Suprapubic skin (tissue), 4 donors: ENCODE measurements at regions not wholly inside any gene's neighbourhood (a gene's known extent, or its start where the extent isn't known, plus 50 kb on each side); places are given as distances from the start of the nearest gene placed in this dataset.
A peak's percentile ranks its signal among the peaks of the same experiment; 100 is the strongest.

ENCODE experiments used
- DNase-seq, 2 donors: peaks; one replicate each; pipeline ENCODE4 v3.0.0-alpha.2; 2019; ENCODE audit warnings: low spot score in 2 of 2
- H3K27ac ChIP-seq: fragments of 200-600 bp; sonication (generic); one replicate; pipeline ENCODE4 v1.5.1; 2019
- H3K27me3 ChIP-seq: fragments of 200-600 bp; sonication (generic); one replicate; pipeline ENCODE4 v1.5.1; 2019
- H3K36me3 ChIP-seq: fragments of 200-600 bp; sonication (generic); one replicate; pipeline ENCODE4 v1.5.1; 2019
- H3K4me1 ChIP-seq: fragments of 200-600 bp; sonication (generic); one replicate; pipeline ENCODE4 v1.5.1; 2019
- H3K4me3 ChIP-seq: fragments of 200-600 bp; sonication (generic); one replicate; pipeline ENCODE4 v1.5.1; 2019; ENCODE audit warnings: mild to moderate bottlenecking
- H3K9me3 ChIP-seq: fragments of 200-600 bp; sonication (generic); one replicate; pipeline ENCODE4 v1.5.1; 2019
- EP300 ChIP-seq: sonication (generic); formaldehyde crosslinking; IDR thresholded peaks from one replicate; pipeline ENCODE4 v1.6.1; 2017; ENCODE audit warnings: antibody characterized with exemption
- POLR2A ChIP-seq, 2 donors: fragments of 450-650 bp; IDR thresholded peaks; one replicate each; pipeline ENCODE4 v1.6.1; 2017; ENCODE audit warnings: antibody characterized with exemption in 2 of 2, mild to moderate bottlenecking in 2 of 2, moderate library complexity in 2 of 2
- POLR2AphosphoS5 ChIP-seq, 3 donors: sonication (generic); formaldehyde crosslinking; IDR thresholded peaks; one replicate each; pipeline ENCODE4 v1.6.1; 2017; ENCODE audit warnings: antibody characterized with exemption in 3 of 3
- WGBS: methylation state at CpG from one replicate; pipeline ENCODE4 v1.1.5; 2018; 5-methylcytosine and 5-hydroxymethylcytosine counted together
- TF ChIP-seq, protein P1 (sequence below), 2 donors: fragments of 200-600 bp in 1 of 2; fragments of 450-650 bp in 1 of 2; sonication (generic) in 1 of 2; IDR thresholded peaks; one replicate each; pipeline ENCODE4 v1.5.1; 2016 to 2019; ENCODE audit warnings: antibody characterized with exemption in 2 of 2, mild to moderate bottlenecking in 1 of 2, moderate library complexity in 1 of 2

DNA sequence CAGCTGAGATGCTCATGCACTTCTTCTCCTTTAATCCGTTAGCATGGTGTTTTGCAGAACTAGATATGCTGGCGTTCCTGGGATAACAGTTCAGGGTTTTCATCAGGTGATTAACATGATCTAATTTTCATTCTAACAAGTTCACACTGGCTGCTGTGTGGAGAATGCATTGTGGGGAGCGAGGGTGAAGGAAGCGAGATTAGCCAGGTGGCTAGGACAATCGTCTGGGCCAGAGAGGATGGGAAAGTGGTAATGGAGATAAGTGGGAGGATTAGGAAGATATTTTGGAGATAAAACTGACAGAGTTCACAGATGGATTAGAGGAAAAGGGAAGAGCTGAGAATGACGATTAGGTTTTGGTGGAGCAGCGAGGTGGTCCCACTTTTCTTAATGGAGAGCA lies 138.1 kb upstream of the MAGI3 start:
- DNase-seq = no peak
- H3K4me3 ChIP-seq = no peak overlapping the region
- WGBS = 82% methylated on average over 7 of the region's 7 CpGs
- no peaks in the 10 kb centered on the region for H3K27me3 ChIP-seq
- no peaks in the 10 kb centered on the region for H3K36me3 ChIP-seq
- peaks cover 50% of the 10 kb centered on the region for H3K4me1 ChIP-seq
- no peaks in the 10 kb centered on the region for H3K9me3 ChIP-seq
- no peak for TF ChIP-seq EP300
- no peak for TF ChIP-seq POLR2AphosphoS5 (IDR thresholded peaks at IDR 0.05)
- TF ChIP-seq POLR2A (IDR thresholded peaks at IDR 0.05) = no peak
- TF ChIP-seq, protein P1, sequence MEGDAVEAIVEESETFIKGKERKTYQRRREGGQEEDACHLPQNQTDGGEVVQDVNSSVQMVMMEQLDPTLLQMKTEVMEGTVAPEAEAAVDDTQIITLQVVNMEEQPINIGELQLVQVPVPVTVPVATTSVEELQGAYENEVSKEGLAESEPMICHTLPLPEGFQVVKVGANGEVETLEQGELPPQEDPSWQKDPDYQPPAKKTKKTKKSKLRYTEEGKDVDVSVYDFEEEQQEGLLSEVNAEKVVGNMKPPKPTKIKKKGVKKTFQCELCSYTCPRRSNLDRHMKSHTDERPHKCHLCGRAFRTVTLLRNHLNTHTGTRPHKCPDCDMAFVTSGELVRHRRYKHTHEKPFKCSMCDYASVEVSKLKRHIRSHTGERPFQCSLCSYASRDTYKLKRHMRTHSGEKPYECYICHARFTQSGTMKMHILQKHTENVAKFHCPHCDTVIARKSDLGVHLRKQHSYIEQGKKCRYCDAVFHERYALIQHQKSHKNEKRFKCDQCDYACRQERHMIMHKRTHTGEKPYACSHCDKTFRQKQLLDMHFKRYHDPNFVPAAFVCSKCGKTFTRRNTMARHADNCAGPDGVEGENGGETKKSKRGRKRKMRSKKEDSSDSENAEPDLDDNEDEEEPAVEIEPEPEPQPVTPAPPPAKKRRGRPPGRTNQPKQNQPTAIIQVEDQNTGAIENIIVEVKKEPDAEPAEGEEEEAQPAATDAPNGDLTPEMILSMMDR (IDR thresholded peaks at IDR 0.05) = no peak
- no peak overlapping the region for H3K27ac ChIP-seq

DNA sequence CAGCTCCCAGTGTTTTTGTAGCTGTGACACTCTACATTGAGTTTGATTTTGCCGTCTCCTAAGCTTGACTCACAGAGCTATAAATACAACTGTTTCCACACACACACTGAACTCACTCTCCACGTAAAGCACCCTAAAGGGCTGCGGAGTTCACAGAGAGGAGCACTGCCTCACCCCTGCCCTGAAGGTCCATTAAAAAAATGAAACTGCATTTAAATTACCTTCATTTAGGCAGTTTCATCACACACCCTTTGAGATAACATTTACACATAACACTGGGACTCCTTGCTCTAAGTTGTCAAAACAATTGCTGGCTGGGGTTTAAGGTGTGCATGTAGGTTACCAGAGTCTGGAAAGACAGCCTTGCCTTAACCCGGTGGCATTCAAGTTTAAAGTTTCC lies 137.1 kb upstream of the MAGI3 start:
- H3K36me3 ChIP-seq = no peaks in the 10 kb centered on the region
- H3K27me3 ChIP-seq = no peaks in the 10 kb centered on the region
- H3K4me1 ChIP-seq = peaks cover 40% of the 10 kb centered on the region
- peak overlapping the region; percentile 23 for H3K27ac ChIP-seq
- TF ChIP-seq POLR2AphosphoS5 (IDR thresholded peaks at IDR 0.05) (no peak), POLR2A (IDR thresholded peaks at IDR 0.05) (no peak)
- DNase-seq = no peak
- H3K4me3 ChIP-seq = no peak overlapping the region
- 56% methylated on average over 4 of the region's 4 CpGs for WGBS
- no peaks in the 10 kb centered on the region for H3K9me3 ChIP-seq

GRCh38 chr1:113253590-113253989 lies 136.7 kb upstream of the MAGI3 start:
- TF ChIP-seq, protein P1 (IDR thresholded peaks at IDR 0.05) = no peak
- TF ChIP-seq EP300 (no peak), POLR2AphosphoS5 (IDR thresholded peaks at IDR 0.05) (no peak), POLR2A (IDR thresholded peaks at IDR 0.05) (no peak)
- DNase-seq = no peak
- peak overlapping the region; percentile 23 for H3K27ac ChIP-seq
- H3K9me3 ChIP-seq = no peaks in the 10 kb centered on the region
- H3K27me3 ChIP-seq = no peaks in the 10 kb centered on the region
- WGBS = 70% methylated on average over 2 of the region's 2 CpGs
- peaks cover 36% of the 10 kb centered on the region for H3K4me1 ChIP-seq
- H3K36me3 ChIP-seq = no peaks in the 10 kb centered on the region
- H3K4me3 ChIP-seq = no peak overlapping the region

- WGBS = 48% methylated on average over 7 of the region's 7 CpGs
- peak overlapping the region; percentile 80 for H3K27ac ChIP-seq
- no peaks in the 10 kb centered on the region for H3K36me3 ChIP-seq
- H3K9me3 ChIP-seq = no peaks in the 10 kb centered on the region
- DNase-seq = no peak
- no peak for TF ChIP-seq EP300
- no peak for TF ChIP-seq POLR2AphosphoS5 (IDR thresholded peaks at IDR 0.05)
- no peak for TF ChIP-seq POLR2A (IDR thresholded peaks at IDR 0.05)
- TF ChIP-seq, protein P1 (IDR thresholded peaks at IDR 0.05) = no peak
- H3K4me1 ChIP-seq = peaks cover 36% of the 10 kb centered on the region
- H3K27me3 ChIP-seq = no peaks in the 10 kb centered on the region
- no peak overlapping the region for H3K4me3 ChIP-seq
Measured at GRCh38 chr1:113255038-113255719, 135.1 kb upstream of the MAGI3 start.

DNA sequence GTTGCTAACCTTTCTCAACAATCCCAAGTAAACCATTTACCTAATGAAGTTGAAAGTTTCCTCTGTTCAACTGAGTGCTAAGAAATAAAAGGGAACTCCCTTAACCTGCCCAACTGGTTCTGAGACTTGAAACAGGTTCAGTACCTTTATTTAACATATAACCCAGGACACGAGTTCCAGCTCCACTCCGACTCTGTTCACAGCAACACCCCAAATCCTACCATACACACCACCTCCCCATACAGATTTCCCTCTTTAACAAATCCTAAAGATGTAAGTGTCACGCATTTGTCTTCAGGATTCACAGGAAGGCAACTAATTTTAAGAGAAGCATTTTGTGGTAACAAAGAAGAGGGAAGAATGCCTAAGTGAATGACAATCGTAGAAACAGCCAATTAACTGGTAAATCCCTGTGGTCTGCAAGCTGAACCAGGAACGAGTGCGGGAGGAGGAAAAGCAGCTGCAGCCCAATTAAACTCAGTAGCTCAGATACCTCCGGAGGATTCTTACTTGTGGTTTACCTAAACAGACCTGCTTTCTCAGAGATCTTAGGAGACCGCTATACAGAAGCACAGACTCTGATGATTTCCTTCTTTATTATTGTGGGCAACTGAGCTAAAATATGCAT lies 134.5 kb upstream of the MAGI3 start:
- Histone ChIP-seq H3K4me3 (no peak overlapping the region), H3K9me3 (no peaks in the 10 kb centered on the region), H3K36me3 (no peaks in the 10 kb centered on the region), H3K27me3 (no peaks in the 10 kb centered on the region), H3K4me1 (peaks cover 36% of the 10 kb centered on the region), H3K27ac (peak overlapping the region; percentile 80)
- WGBS = 25% methylated on average over 8 of the region's 8 CpGs
- DNase-seq = no peak
- no peak for TF ChIP-seq POLR2AphosphoS5 (IDR thresholded peaks at IDR 0.05)
- no peak for TF ChIP-seq EP300
- TF ChIP-seq, protein P1 (IDR thresholded peaks at IDR 0.05) = no peak
- TF ChIP-seq POLR2A (IDR thresholded peaks at IDR 0.05) = no peak
